ENCODE measurements at regions not wholly inside any gene's neighbourhood (a gene's known extent, or its start where the extent isn't known, plus 50 kb on each side); places are given as distances from the start of the nearest gene placed in this dataset.

GRCh38 chr1:4265836-4266235 lies 365.8 kb upstream of the C1orf174 start:
- no peak for DNase-seq
- Histone ChIP-seq H3K27me3 (peaks cover 0 to 33% (median 0%) of the 10 kb centered on the region in 9 donors), H3K36me3 (no peaks in the 10 kb centered on the region), H3K4me1 (no peaks in the 10 kb centered on the region), H3K27ac (no peak overlapping the region), H3K9me3 (no peaks in the 10 kb centered on the region), H3K4me3 (no peak overlapping the region)
- no peak for ATAC-seq
- intact Hi-C loops (cut with DNase I), result no loop called here
- TF ChIP-seq POLR2A (IDR thresholded peaks at IDR 0.05), result no peak
- TF ChIP-seq, protein P1, sequence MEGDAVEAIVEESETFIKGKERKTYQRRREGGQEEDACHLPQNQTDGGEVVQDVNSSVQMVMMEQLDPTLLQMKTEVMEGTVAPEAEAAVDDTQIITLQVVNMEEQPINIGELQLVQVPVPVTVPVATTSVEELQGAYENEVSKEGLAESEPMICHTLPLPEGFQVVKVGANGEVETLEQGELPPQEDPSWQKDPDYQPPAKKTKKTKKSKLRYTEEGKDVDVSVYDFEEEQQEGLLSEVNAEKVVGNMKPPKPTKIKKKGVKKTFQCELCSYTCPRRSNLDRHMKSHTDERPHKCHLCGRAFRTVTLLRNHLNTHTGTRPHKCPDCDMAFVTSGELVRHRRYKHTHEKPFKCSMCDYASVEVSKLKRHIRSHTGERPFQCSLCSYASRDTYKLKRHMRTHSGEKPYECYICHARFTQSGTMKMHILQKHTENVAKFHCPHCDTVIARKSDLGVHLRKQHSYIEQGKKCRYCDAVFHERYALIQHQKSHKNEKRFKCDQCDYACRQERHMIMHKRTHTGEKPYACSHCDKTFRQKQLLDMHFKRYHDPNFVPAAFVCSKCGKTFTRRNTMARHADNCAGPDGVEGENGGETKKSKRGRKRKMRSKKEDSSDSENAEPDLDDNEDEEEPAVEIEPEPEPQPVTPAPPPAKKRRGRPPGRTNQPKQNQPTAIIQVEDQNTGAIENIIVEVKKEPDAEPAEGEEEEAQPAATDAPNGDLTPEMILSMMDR (IDR thresholded peaks at IDR 0.05), result no peak
- 60 to 100% (median 67%) methylated on average over 1 of the region's 1 CpG for WGBS, 4 donors

DNA sequence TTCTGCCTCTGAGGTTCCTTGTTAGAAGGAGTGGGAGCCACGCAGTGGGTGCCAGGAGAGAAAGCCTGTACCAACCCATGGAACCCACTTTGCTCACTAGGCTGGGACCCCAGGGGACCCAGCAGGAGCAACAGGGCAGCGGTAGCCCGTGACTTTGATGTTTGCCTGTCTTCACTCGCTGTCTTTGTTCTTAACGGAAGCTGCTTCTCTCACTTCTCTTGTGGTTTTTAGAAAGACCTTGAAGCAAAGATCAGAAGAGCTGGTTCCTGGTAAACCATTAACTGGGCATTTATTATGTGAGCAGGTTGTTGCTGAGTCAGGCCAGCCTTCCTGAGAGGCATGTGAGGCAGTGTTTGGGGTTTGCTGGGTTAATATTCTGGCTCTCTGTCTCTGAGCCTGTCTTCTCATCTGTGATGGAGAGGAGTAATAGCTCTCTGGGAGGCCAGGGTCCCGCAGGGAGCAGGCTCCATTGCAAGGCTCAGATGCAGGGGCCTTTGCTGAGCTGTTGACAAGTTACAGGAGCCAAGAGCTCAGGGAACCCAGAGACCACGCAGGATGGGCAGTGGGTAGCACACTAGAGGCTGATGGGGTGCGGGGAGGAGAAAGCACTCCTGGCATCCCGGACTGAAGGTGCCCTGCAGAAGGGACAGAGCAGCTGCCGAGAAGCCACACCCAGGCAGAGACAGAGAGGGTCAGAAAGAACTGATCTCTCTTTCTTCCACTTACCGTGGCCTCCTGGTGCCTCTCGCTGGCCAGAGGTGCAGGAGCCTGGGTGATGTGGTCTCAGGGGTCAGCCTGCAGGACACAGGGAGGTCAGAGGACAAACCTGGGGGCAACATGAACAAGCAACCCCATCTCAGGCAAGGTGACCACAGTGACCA lies 367.5 kb upstream of the C1orf174 start:
- 53 to 57% (median 56%) methylated on average over 12 of the region's 12 CpGs for WGBS, 4 donors
- Histone ChIP-seq H3K4me1 (no peaks in the 10 kb centered on the region), H3K9me3 (no peaks in the 10 kb centered on the region), H3K27ac (no peak overlapping the region), H3K27me3 (peaks cover 0 to 20% (median 0%) of the 10 kb centered on the region in 9 donors), H3K4me3 (no peak overlapping the region), H3K36me3 (no peaks in the 10 kb centered on the region)
- DNase-seq (no peak), ATAC-seq (no peak)
- TF ChIP-seq POLR2A (IDR thresholded peaks at IDR 0.05), result no peak
- TF ChIP-seq, protein P1 (IDR thresholded peaks at IDR 0.05), result no peak
- intact Hi-C loops (cut with DNase I), result no loop called here

GRCh38 chr1:4268262-4268888 lies 368.3 kb upstream of the C1orf174 start:
- no peak overlapping the region for H3K4me3 ChIP-seq
- intact Hi-C loops (cut with DNase I), result no loop called here
- H3K27me3 ChIP-seq, result peaks cover 0 to 17% (median 0%) of the 10 kb centered on the region in 9 donors
- ATAC-seq (no peak), DNase-seq (no peak)
- no peak overlapping the region for H3K27ac ChIP-seq
- 72 to 84% (median 77%) methylated on average over 10 to 15 of the region's 15 CpGs for WGBS, 4 donors
- H3K36me3 ChIP-seq, result no peaks in the 10 kb centered on the region
- H3K4me1 ChIP-seq, result no peaks in the 10 kb centered on the region
- no peaks in the 10 kb centered on the region for H3K9me3 ChIP-seq
- TF ChIP-seq, protein P1 (IDR thresholded peaks at IDR 0.05), result no peak
- TF ChIP-seq POLR2A (IDR thresholded peaks at IDR 0.05), result no peak

GRCh38 chr1:4268889-4269284 lies 368.8 kb upstream of the C1orf174 start:
- no peak overlapping the region for H3K4me3 ChIP-seq
- TF ChIP-seq POLR2A (IDR thresholded peaks at IDR 0.05), result no peak
- TF ChIP-seq, protein P1 (IDR thresholded peaks at IDR 0.05), result no peak
- no peaks in the 10 kb centered on the region for H3K4me1 ChIP-seq
- peaks cover 0 to 17% (median 0%) of the 10 kb centered on the region in 9 donors for H3K27me3 ChIP-seq
- no peak for DNase-seq
- intact Hi-C loops (cut with DNase I), result no loop called here
- H3K27ac ChIP-seq, result no peak overlapping the region
- H3K36me3 ChIP-seq, result no peaks in the 10 kb centered on the region
- ATAC-seq, result no peak
- H3K9me3 ChIP-seq, result no peaks in the 10 kb centered on the region
- 74 to 78% (median 77%) methylated on average over 9 of the region's 9 CpGs for WGBS, 4 donors
